WTC11 (cell line): ENCODE measurements at regions not wholly inside any gene's neighbourhood (a gene's known extent, or its start where the extent isn't known, plus 50 kb on each side); places are given as distances from the start of the nearest gene placed in this dataset.

Experiments
- ATAC-seq: fragments of 200-7000 bp; cut with Tn5 transposase; 2 replicates; pipeline ENCODE4 v1.10.0; 2021; ENCODE audit warnings: mild to moderate bottlenecking, moderate library complexity
- CTCF ChIA-PET: fragments of 300-600 bp; sonication (Branson Sonifier 250); formaldehyde crosslinking; loops from one replicate; lab custom pipeline; 2021; ENCODE audit warnings: antibody characterized with exemption; lab: Charles Lee
- POLR2A ChIA-PET: fragments of 350-600 bp; sonication (Branson Sonifier 250); formaldehyde crosslinking; loops from one replicate; lab custom pipeline; 2021; ENCODE audit warnings: antibody characterized with exemption; lab: Charles Lee
- DNase-seq: peaks from one replicate; pipeline ENCODE4 v3.0.0; 2021; ENCODE audit warnings: low spot score
- H3K27ac Mint-ChIP-seq: 2 replicates; pipeline ENCODE4 v1.8.0; 2021; ENCODE audit warnings: mixed read lengths
- H3K27me3 Mint-ChIP-seq: 2 replicates; pipeline ENCODE4 v1.8.0; 2021; ENCODE audit warnings: low read depth, mild to moderate bottlenecking, moderate library complexity, mixed read lengths
- H3K36me3 Mint-ChIP-seq: 2 replicates; pipeline ENCODE4 v1.8.0; 2021; ENCODE audit warnings: mixed read lengths
- H3K4me1 Mint-ChIP-seq: 2 replicates; pipeline ENCODE4 v1.8.0; 2022; ENCODE audit warnings: mixed read lengths
- H3K4me3 Mint-ChIP-seq: 2 replicates; pipeline ENCODE4 v1.8.0; 2021; ENCODE audit warnings: mild to moderate bottlenecking, moderate library complexity, mixed read lengths
- H3K9me3 Mint-ChIP-seq: 2 replicates; pipeline ENCODE4 v1.8.0; 2021; ENCODE audit warnings: mixed read lengths
- ATF1 ChIP-seq: sonication (generic); formaldehyde crosslinking; IDR thresholded peaks from 2 replicates; pipeline ENCODE4 v1.8.1; 2023; ENCODE audit warnings: mild to moderate bottlenecking, moderate library complexity, missing genetic modification reagents
- FOXP1 ChIP-seq: sonication (generic); formaldehyde crosslinking; IDR thresholded peaks from 2 replicates; pipeline ENCODE4 v1.8.0; 2022; ENCODE audit warnings: missing genetic modification reagents, mild to moderate bottlenecking, moderate library complexity, borderline replicate concordance
- HMGA2 ChIP-seq: fragments of 250-450 bp; sonication (Bioruptor Pico); IDR thresholded peaks from 2 replicates; pipeline ENCODE4 v1.4.0; 2021; ENCODE audit warnings: mild to moderate bottlenecking, moderate library complexity
- NR2C2 ChIP-seq: sonication (generic); formaldehyde crosslinking; IDR thresholded peaks from 2 replicates; pipeline ENCODE4 v1.8.0; 2022; ENCODE audit warnings: mild to moderate bottlenecking, missing genetic modification reagents
- SP1 ChIP-seq: sonication (generic); formaldehyde crosslinking; conservative IDR thresholded peaks from 2 replicates; pipeline ENCODE4 v1.8.1; 2022; ENCODE audit warnings: missing genetic modification reagents
- TF ChIP-seq, protein P1 (sequence below): sonication (generic); formaldehyde crosslinking; IDR thresholded peaks from 2 replicates; pipeline ENCODE4 v1.8.1; 2022; ENCODE audit warnings: low read depth, missing genetic modification reagents, borderline replicate concordance
- TF ChIP-seq, protein P2 (sequence below): fragments of 250-450 bp; sonication (Bioruptor Pico); IDR thresholded peaks from 2 replicates; pipeline ENCODE4 v1.9.0; 2021; ENCODE audit warnings: mild to moderate bottlenecking

- no peaks in the 10 kb centered on the region for H3K4me1 Mint-ChIP-seq
- H3K27me3 Mint-ChIP-seq = no peaks in the 10 kb centered on the region
- H3K4me3 Mint-ChIP-seq = no peak overlapping the region
- no peaks in the 10 kb centered on the region for H3K36me3 Mint-ChIP-seq
- H3K27ac Mint-ChIP-seq = no peak overlapping the region
- H3K9me3 Mint-ChIP-seq = no peaks in the 10 kb centered on the region
- DNase-seq (no peak), ATAC-seq (no peak)
- CTCF ChIA-PET = no interaction called here
- POLR2A ChIA-PET = no interaction called here
- no peak for TF ChIP-seq HMGA2 (CRISPR knock-in tag)
- no peak for TF ChIP-seq FOXP1 (CRISPR knock-in tag)
- no peak for TF ChIP-seq ATF1 (CRISPR knock-in tag)
- TF ChIP-seq SP1 = no peak
- TF ChIP-seq, protein P1, sequence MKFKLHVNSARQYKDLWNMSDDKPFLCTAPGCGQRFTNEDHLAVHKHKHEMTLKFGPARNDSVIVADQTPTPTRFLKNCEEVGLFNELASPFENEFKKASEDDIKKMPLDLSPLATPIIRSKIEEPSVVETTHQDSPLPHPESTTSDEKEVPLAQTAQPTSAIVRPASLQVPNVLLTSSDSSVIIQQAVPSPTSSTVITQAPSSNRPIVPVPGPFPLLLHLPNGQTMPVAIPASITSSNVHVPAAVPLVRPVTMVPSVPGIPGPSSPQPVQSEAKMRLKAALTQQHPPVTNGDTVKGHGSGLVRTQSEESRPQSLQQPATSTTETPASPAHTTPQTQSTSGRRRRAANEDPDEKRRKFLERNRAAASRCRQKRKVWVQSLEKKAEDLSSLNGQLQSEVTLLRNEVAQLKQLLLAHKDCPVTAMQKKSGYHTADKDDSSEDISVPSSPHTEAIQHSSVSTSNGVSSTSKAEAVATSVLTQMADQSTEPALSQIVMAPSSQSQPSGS = no peak
- TF ChIP-seq NR2C2 = no peak
- TF ChIP-seq, protein P2, sequence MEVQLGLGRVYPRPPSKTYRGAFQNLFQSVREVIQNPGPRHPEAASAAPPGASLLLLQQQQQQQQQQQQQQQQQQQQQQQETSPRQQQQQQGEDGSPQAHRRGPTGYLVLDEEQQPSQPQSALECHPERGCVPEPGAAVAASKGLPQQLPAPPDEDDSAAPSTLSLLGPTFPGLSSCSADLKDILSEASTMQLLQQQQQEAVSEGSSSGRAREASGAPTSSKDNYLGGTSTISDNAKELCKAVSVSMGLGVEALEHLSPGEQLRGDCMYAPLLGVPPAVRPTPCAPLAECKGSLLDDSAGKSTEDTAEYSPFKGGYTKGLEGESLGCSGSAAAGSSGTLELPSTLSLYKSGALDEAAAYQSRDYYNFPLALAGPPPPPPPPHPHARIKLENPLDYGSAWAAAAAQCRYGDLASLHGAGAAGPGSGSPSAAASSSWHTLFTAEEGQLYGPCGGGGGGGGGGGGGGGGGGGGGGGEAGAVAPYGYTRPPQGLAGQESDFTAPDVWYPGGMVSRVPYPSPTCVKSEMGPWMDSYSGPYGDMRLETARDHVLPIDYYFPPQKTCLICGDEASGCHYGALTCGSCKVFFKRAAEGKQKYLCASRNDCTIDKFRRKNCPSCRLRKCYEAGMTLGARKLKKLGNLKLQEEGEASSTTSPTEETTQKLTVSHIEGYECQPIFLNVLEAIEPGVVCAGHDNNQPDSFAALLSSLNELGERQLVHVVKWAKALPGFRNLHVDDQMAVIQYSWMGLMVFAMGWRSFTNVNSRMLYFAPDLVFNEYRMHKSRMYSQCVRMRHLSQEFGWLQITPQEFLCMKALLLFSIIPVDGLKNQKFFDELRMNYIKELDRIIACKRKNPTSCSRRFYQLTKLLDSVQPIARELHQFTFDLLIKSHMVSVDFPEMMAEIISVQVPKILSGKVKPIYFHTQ = no peak
These were observed 215.8 kb downstream of the PCDH19 start for GRCh38 chrX:100194082-100194775.
